H4 (cell line): ENCODE measurements at regions not wholly inside any gene's neighbourhood (a gene's known extent, or its start where the extent isn't known, plus 50 kb on each side); places are given as distances from the start of the nearest gene placed in this dataset.

Source experiments
- DNase-seq: peaks from one replicate; pipeline ENCODE4 v3.0.0-alpha.2; 2015; ENCODE audit warnings: low spot score

DNA sequence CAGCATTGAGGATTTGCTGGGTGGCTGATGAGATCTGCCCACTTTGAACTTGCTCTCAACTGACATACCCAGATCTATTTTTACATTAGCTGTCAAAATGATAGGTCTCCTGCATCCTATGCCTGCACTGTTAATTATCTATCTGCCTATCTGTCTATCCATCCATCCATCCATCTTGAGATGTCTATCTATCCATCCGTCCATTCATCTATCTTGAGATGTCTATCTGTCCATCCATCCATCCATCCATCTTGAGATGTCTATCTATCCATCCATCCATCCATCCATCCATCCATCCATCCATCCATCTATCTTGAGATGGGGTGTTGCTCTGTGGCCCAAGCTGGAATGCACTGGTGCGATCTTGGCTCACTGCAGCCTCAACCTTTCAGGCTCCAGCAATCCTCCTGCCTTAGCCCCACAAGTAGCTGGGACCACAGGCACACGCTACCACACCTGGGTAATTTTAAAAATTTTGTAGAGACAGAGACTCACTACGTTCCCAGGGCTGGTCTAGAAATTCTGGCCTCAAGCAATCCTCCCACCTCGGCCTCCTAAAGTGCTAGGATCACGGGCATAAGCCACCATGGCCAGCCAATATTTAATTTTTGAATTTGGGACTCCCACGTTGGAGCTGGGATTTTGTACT lies 159.4 kb upstream of the NSMCE3 start:
- DNase-seq = no peak

DNA sequence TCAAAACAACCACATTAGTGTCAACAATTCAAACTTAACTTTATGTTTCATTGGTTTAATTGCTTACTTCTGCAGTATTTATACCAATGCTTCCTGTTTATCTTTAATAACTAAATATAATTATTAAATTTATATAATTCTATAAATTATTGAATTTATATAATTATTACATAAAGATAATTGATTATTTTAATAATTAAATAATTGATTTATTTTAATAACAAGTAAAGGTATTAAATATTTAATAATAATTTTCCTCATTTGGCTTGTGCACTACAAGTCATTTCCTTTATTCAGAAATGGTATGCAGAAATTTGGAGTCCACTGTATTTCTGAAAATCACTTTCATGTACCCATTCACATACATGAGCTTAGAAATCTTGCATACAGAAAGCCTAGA lies 156.2 kb upstream of the NSMCE3 start:
- no peak for DNase-seq

DNA sequence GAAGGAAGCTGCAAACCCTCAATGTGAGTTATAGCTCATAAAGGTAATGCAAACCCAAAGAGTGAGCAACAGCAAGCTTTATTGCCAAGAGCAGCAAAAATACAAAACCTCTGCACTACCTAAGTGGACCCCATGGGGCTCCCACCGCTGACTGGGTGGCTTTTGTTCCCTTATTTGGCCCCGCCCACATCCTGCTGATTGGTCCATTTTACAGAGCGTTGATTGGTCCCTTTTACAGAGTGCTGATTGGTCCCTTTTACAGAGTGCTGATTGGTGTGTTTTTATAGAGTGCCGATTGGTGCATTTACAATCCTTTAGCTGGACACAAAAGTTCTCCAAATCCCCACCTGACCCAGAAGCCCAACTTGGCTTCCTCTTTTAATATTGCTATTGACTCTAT lies 154.5 kb upstream of the NSMCE3 start:
- no peak for DNase-seq

DNA sequence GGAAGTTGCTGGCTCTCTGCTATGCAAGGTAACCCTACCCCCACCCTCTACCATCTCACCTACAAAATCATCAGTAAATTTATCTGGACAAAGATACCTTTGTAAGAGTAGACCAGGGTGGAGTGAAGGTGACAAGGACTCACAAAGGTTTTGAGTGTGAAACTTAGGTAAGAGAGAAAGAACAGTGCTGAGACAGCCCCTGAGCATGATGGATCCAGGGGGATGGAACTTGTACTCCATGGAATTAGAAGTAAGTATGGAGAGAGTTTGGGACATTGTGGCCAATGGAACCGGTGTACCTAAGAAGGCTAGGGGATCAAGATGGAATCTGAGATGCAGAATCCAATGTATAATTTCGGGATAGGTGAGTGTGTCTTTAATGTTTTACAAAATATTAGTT lies 153.0 kb upstream of the NSMCE3 start:
- DNase-seq = no peak

DNA sequence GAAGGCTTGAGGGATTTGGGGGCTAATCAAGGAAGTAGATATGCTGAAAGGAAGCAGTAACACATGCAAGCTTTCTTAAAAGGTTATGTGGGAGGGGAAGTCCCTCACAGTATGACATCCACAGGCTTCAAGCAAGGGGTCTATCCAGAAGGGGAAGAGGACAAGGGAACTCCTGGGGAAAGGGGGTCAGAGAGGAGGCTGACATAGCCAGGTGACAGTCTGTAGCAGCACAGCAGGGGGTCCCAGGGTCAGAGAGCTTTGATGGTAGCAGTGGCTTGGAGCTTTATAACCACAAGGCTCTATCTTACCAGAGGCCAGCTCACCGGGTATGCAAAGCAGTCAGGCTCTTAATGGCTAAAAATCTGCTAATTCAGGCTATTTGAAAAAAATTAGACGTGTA lies 150.6 kb upstream of the NSMCE3 start:
- no peak for DNase-seq

DNA sequence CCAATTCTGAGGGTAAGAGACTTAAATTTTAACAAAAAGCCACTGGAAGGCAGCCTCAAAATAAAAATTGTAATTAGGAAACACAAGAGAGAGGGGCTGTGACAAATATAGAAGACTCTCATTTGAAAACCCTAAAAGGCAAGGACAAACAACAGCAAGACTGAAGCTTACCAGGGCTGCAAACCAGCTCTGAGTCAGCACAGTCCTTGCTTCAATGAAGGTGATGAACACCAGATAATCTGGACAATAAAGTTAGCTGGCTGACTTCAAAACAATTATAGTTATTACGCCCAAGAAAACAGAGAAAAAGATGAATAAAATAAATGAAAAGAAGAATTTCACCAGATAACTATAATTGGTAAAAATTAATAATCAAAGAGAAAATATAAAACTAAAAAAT lies 149.3 kb upstream of the NSMCE3 start:
- DNase-seq = no peak

DNA sequence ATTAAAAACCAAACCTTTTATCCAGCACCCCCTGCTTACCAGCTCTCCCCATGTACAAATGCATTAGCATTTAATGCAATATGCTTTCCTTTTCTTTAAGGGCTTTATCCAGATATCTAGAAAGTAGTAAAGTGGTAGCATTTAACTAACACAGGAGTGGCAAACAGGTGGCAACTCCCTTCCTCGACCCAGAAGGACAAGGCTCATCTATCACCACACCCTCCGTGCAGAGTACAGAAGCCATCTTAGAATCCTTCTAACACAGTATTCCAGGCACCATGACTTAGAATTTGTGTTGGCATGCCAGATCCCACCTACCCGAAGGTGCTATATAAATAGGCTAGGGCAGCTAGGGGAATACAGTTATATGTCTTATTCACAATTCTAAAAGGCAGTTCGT lies 148.6 kb upstream of the NSMCE3 start:
- DNase-seq = no peak

DNA sequence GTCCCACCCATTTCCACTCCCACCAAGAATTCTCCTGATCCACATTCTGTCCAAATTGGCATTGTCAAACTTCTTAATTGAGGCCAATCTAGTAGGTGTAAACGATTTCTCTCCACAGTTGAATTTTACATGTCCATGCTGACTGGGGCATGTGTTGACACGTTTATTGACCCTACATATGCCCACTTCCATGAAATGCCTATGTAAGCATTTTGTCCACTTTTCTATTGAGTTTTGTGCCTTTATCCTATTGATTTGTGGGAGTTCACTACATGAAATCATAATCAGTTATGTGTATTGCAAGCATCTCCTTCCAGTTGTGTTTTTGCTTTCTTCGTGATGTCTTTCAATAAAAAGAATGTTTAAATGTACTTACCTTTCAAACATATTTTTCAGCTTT lies 141.7 kb upstream of the NSMCE3 start:
- no peak for DNase-seq

DNA sequence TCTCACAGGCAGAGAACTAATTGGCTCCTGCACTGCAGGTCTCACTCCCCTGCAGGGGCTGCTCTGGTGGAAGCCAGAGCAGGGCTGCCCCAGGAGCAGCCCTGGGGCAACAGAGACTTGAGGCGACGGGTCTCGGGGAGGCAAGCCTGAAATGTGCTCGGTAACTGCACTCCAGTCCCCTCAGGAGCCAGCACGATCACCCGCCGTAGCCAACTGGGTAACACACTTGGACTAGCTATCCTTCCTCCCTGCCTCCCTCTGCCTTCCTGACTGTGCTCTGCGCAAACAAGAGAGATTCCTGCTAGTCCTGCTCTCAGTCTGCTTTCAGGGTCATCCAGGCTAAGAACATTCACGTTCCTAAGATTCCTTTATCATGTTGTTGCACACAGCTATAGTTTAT lies 140.7 kb upstream of the NSMCE3 start:
- DNase-seq = no peak

DNA sequence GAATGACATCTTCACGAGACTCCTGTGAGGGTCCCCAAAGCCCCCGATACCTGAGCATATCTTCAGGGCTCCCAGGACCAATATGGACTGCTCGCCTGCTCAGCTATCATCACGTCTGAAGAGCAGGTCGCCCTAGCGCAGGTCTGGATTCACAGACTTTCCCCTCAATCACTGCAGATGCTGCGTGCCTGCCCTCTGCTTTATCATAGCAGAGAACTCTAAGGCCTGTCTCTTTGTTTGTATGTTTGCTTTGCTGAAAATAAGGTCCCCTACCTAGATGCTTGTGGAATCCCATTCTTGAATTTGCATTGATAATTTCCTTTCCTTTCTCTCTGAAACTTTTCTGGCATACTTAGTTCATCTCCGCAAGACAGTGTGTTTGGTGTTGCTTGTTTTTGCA lies 140.3 kb upstream of the NSMCE3 start:
- no peak for DNase-seq

DNA sequence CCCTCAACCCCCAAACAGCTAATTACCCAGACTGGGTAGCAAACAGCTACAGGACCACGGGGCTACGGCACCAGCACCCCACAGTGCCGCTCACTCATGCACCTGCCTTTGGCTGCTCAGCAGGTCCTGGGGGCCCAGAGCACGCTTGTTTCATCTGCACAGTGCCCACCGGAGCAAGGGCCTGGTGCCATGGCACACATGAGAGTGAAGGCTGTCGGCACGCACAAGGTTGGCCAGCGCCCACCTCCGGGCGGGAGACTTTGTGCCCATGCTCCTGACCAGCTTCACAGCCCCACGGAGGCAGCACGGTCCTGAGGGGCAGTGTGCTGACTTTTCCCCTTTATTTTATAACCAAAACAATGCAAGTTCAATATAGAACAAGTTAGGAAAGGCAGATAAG lies 135.9 kb upstream of the NSMCE3 start:
- DNase-seq = no peak

DNA sequence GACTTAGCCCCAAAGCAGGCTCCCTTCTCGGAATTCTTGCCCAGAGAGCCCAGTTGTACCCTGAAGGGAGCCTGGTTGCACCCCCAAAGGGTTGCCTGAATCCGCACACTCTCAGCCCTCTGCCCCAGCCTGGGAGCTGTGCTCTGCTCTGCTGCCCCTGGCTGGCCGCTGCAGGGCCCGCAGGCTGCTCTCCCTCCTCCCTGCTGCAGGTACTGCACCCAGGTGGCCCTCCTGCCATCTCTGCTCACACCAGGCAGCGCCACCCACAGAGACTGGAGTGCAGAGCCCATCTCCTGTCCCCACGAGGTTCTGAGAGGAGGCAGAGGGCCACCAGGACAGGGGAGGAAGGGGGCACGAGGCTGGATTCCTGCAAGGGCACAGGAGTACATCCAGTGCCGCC lies 134.2 kb upstream of the NSMCE3 start:
- DNase-seq = no peak

DNA sequence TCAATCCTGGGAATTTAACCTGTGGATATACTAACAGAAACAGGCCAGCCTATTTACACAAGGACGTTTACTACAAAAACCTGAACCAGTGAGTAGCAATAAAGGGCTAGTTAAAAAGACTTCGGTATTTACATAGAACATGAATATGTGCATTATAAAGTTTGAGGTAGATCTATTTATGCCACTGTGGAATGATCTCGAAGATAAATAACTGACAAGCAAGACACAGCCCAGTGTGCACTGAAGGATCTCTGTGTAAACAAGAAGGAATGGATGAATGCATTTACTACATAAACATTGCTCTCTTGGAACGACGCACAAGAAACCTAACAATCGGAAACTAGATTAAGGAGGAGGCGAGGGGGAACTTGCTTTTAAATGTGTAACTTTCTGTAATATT lies 132.0 kb upstream of the NSMCE3 start:
- no peak for DNase-seq

DNA sequence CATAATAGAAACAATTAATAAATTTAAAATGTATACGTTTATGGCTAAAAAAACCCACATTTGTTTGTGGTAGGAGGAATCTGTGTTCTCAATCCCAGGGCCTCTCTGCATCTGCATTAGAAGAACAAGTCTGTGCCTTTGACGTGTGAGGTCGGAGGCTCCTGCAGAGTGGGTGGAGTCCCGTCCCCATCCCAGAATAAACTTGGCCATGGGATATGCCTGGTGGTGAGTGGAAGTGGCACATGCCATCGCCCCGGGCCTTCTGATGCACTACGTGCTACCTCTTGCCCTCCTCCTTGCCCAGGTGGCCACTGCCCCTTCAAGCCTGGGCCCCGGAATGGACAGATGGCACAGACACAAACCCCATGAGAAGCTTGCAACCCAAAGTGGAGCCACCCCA lies 131.1 kb upstream of the NSMCE3 start:
- DNase-seq = no peak

DNA sequence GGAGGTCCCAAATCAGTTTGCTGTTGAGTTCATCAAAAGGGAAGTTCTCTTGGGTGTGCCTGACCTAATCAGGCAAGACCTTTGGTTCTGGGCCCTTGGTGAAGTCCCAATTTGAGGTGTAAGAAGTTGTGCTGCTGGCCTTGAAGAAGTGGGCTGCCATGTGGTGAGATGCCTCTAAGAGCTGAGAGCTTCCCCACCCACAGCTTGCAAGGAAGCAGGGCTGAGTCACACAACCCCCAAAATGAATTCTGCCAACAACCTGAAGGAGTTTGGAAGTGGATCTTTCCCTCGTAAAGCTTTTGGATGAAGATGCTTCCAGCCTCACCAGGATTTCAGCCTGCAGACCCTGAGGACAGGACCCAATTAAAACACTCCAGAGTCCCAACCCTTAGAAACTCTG lies 129.3 kb upstream of the NSMCE3 start:
- no peak for DNase-seq

DNA sequence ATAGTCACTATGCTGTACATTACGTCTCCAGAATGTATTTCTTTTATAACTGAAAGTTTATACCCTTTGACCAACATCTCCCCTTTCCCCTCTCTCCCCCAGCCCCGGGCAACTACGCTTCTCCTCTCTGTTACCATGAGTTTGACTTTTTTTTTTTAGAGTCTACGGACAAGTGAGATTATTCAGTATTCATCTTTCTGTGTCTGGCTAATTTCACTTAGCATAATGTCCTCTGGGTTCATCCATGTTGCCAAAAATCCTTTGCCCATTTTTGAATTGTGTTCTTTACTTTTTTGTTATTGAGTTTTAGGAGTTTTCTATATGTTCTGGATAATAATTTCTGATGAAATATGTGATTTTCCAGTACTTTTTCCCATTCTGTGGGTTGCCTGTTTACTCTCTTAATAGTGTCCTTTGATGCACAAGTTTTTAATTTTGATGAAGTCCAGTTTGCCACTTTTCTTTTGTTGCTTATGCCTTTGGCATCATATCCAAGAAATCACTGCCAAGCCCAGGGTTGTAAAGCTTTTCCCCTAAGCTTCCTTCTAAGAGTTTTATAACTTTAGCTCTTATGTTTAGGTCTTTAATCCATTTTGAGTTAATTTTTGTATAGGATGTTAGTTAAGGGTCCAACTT lies 126.7 kb upstream of the NSMCE3 start:
- DNase-seq = no peak

DNA sequence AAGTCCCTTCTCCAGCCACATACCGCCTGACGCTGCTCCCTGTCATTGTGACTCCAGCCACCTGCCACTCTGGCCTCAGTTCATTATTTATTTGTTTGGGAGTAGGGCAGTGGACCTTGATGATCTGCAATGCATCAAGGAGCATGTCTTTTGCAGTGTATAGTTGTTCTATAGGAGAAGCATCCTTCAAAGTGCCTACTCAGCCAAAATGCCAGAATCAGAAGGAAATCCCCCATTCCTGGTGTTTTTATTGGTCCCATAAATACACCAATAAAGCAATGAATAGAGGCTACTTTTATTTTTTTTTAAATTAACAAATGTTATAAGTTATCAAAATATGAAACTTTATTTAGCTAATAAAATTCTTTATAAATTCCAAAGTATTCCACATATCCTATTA lies 123.8 kb upstream of the NSMCE3 start:
- no peak for DNase-seq

DNA sequence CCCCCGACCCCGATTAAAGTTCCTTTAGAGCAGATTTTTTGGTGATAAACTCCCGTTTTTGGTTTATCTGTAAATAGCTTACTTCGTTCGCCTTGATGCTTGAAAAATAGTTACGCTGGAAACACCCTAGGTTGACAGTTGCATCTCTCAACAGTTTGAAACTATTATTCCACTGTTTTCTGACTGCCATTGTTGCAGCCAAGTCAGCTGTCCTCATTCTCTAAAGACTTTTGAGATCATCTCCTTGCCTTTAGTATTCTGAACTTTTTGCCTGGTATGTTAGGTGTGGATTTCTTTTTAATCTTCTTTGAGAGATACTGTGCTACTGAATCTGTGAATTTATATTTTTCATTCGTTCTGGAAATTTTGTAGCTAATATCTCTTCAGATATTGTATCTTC lies 122.7 kb upstream of the NSMCE3 start:
- DNase-seq = no peak

DNA sequence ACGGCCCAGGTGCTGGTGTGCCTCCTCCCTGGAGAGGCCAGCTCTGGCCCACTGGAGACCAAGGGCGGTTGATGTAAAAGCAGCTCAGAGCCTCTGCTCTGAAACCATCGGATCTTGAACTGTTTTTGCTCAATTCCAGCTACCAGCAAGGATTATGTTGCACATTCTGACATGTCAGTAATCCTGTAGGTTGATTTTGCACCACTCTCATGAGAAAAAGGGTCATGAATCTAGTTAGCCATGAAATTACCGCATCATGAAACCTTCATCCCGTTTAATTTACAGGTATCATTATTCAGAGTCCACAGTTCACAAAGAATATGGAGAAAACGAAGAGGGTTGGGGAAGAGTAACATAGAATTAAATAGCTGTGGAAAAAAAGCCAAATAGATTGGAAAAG lies 120.4 kb upstream of the NSMCE3 start:
- DNase-seq = no peak

DNA sequence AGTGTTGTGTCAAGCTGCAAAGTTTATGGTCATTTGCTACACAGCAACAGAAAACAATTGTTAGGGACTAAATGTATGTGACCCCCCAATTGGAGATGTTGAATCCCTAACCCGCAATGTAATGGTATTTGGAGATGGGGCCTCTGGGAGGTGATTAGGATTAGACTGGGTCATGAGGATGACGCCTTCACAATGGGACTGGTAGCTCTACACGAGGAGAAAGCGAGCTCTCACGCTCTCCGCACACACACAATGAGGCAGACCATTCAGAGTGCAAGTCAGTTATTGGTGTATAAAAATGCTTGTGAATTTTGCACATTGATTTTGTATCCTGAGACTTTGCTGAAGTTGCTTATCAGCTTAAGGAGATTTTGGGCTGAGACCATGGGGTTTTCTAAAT lies 116.9 kb upstream of the NSMCE3 start:
- DNase-seq = no peak

DNA sequence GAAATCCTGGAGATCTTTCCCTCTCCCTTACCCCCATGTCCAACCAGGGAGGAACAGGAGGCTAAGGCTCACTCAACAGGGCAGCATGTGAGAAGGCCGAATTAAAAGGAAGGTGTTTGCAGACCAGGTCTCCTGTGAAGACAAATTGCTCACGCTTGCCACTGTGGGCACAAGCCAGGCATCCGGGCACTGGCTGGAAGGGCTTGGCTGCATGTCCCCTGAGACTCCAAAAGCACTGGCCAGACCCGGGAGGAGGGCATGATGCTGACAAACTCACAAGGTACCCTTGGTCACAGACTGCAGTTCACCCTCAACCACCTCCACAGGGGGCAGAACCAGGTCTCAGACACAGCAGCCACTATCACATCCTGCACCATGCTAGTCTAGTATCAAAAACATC lies 113.7 kb upstream of the NSMCE3 start:
- no peak for DNase-seq

DNA sequence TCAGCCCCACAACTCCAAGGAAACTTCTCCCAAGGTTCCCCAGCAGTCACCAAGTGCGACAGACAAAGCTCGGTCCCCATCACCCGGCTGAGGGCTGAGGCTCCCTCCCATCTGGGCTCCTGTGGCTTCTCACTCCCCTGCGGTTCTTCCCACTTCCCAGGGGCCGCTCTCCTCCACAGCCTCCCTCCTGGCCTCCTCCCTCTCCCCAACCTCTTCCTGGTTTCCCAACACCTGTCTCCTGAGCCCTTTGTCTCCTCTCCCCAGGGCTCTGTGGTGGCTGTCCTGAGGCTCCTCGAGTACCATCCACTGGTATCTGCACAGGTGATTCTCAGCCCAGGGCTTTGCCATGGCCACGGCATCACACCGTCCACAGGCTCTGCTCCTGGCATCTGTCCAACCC lies 113.2 kb upstream of the NSMCE3 start:
- DNase-seq = no peak

DNA sequence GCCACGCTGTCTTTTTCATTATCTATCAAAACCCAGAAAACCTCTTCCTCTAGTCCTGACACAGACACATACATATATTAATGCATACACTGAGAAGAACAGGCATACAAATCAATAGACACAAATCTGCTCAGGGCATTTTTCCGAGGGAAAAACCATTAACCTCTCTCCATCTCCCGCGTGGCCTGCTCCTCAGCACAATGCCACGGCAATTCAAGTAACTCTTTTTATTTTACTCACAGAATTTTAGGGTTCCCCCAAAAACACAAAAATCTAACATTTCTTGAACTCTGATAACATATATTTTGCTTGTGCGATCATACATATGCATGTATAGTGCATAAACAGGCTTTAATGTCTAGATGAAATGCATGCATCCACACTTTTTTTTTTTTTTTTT lies 110.8 kb upstream of the NSMCE3 start:
- DNase-seq = no peak

DNA sequence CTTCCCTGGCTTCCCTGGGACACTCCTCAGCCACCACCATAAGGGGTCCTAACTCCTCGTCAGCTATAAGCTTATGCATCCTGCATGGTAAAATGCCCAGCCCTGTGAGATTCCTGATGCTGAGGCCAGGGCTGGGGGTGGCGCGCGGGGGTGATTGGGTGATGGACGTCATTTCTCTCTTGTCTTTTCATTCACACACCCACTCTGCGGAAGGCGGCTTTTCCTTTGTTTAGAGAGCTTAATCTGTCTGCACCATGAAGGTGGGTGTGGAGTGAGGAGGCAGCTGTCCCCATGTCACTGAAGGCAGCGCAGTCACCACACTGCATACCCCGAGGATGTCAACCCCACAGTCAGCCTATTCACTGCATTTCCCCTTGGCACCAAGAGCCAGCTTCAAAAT lies 110.0 kb upstream of the NSMCE3 start:
- DNase-seq = no peak
